Hepatocyte (in vitro differentiated cells): ENCODE measurements at regions not wholly inside any gene's neighbourhood (a gene's known extent, or its start where the extent isn't known, plus 50 kb on each side); places are given as distances from the start of the nearest gene placed in this dataset.

ENCODE experiments used
- EZH2phosphoT487 ChIP-seq: fragments of 200-600 bp; sonication (generic); IDR thresholded peaks from one replicate; pipeline ENCODE4 v1.6.1; 2018; ENCODE audit warnings: antibody characterized with exemption, mild to moderate bottlenecking, low read depth, moderate library complexity; ENCODE audit not compliant: unreplicated experiment, severe bottlenecking
- TF ChIP-seq, protein P1 (sequence below): fragments of 200-600 bp; sonication (generic); IDR thresholded peaks from 2 replicates; pipeline ENCODE4 v1.5.1; 2016; ENCODE audit warnings: antibody characterized with exemption, mild to moderate bottlenecking; ENCODE audit not compliant: poor library complexity

DNA sequence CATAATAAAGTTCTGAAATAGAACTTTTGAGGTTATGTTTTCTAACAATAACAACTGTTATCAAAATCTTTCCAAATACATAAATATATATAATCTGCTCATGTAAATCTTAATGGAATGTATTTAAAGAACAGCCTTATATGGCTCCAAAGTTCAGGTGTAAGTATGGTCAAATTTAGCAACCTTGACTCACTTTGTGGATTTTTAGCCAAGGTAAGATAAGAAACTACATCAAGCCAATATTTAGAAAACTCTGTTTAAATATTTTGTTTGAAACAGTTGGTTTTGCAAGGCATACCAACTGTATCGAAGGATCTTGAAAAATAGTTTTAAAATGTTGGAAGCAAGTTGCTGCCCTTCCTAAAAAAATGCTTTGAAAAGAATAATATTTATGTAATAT lies 228.9 kb upstream of the SEMA3D start:
- TF ChIP-seq, protein P1, sequence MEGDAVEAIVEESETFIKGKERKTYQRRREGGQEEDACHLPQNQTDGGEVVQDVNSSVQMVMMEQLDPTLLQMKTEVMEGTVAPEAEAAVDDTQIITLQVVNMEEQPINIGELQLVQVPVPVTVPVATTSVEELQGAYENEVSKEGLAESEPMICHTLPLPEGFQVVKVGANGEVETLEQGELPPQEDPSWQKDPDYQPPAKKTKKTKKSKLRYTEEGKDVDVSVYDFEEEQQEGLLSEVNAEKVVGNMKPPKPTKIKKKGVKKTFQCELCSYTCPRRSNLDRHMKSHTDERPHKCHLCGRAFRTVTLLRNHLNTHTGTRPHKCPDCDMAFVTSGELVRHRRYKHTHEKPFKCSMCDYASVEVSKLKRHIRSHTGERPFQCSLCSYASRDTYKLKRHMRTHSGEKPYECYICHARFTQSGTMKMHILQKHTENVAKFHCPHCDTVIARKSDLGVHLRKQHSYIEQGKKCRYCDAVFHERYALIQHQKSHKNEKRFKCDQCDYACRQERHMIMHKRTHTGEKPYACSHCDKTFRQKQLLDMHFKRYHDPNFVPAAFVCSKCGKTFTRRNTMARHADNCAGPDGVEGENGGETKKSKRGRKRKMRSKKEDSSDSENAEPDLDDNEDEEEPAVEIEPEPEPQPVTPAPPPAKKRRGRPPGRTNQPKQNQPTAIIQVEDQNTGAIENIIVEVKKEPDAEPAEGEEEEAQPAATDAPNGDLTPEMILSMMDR = no peak
- TF ChIP-seq EZH2phosphoT487 = no peak
